ENCODE measurements at regions not wholly inside any gene's neighbourhood (a gene's known extent, or its start where the extent isn't known, plus 50 kb on each side); places are given as distances from the start of the nearest gene placed in this dataset.

DNA sequence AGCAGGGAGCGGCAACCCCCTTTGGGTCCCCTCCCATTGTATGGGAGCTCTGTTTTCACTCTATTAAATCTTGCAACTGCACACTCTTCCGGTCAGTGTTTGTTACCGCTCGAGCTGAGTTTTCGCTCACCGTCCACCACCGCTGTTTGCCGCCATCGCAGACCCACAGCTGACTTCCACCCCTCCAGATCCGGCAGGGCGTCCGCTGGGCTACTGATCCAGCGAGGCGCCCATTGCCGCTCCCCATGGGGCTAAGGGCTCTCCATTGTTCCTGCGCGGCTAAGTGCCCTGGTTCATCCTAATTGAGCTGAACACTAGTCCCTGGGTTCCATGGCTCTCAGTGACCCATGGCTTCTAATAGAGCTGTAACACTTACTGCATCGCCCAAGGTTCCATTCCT, 115.6 kb upstream of the AUTS2 start:
- no peak for TF ChIP-seq ZFX (IDR thresholded peaks at IDR 0.05)
- TF ChIP-seq, protein P1, sequence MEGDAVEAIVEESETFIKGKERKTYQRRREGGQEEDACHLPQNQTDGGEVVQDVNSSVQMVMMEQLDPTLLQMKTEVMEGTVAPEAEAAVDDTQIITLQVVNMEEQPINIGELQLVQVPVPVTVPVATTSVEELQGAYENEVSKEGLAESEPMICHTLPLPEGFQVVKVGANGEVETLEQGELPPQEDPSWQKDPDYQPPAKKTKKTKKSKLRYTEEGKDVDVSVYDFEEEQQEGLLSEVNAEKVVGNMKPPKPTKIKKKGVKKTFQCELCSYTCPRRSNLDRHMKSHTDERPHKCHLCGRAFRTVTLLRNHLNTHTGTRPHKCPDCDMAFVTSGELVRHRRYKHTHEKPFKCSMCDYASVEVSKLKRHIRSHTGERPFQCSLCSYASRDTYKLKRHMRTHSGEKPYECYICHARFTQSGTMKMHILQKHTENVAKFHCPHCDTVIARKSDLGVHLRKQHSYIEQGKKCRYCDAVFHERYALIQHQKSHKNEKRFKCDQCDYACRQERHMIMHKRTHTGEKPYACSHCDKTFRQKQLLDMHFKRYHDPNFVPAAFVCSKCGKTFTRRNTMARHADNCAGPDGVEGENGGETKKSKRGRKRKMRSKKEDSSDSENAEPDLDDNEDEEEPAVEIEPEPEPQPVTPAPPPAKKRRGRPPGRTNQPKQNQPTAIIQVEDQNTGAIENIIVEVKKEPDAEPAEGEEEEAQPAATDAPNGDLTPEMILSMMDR (conservative IDR thresholded peaks at IDR 0.05), result no peak

All from C4-2B (cell line).